A673 (cell line): ENCODE measurements at regions not wholly inside any gene's neighbourhood (a gene's known extent, or its start where the extent isn't known, plus 50 kb on each side); places are given as distances from the start of the nearest gene placed in this dataset.

Experiments used
- EZH2 ChIP-seq: fragments of 200-600 bp; sonication (generic); IDR thresholded peaks from 2 replicates; pipeline ENCODE4 v1.6.1; 2017; ENCODE audit warnings: borderline replicate concordance, low read depth, mild to moderate bottlenecking, mixed read lengths, antibody characterized with exemption, low read length; ENCODE audit not compliant: poor library complexity, severe bottlenecking
- TF ChIP-seq, protein P1 (sequence below): fragments of 300-800, 200-600 bp; sonication (generic); conservative IDR thresholded peaks from 2 replicates; pipeline ENCODE4 v1.5.1; 2017; ENCODE audit warnings: low read depth, mild to moderate bottlenecking, antibody characterized with exemption, low read length, moderate library complexity, mixed read lengths

DNA sequence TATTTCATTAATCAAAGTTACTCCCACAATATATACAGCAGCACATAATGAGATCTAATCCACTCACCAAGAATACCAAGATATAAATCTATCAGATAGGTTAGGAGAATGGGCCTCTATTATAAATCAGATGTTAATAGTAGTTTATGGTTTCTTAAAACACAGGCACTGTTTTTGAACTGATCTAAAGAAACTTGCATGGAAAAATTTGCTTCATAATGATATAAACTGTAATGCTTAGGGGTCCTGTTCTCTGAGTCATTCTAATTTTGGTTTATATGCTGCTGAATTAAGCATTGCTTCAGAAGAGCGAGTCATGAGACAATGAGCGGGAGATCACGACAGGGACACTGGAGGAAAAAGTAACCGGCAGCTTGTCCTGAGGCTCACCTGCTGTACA lies 113.3 kb upstream of the OTUD4 start:
- TF ChIP-seq, protein P1, sequence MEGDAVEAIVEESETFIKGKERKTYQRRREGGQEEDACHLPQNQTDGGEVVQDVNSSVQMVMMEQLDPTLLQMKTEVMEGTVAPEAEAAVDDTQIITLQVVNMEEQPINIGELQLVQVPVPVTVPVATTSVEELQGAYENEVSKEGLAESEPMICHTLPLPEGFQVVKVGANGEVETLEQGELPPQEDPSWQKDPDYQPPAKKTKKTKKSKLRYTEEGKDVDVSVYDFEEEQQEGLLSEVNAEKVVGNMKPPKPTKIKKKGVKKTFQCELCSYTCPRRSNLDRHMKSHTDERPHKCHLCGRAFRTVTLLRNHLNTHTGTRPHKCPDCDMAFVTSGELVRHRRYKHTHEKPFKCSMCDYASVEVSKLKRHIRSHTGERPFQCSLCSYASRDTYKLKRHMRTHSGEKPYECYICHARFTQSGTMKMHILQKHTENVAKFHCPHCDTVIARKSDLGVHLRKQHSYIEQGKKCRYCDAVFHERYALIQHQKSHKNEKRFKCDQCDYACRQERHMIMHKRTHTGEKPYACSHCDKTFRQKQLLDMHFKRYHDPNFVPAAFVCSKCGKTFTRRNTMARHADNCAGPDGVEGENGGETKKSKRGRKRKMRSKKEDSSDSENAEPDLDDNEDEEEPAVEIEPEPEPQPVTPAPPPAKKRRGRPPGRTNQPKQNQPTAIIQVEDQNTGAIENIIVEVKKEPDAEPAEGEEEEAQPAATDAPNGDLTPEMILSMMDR: no peak
- TF ChIP-seq EZH2: no peak
